HG03280 (cell line): ENCODE measurements at regions not wholly inside any gene's neighbourhood (a gene's known extent, or its start where the extent isn't known, plus 50 kb on each side); places are given as distances from the start of the nearest gene placed in this dataset.

Experiments used
- ATAC-seq: cut with Tn5 transposase; IDR thresholded peaks from one replicate; pipeline ENCODE4 v1.9.1; 2021; ENCODE audit warnings: mild to moderate bottlenecking, moderate library complexity; ENCODE audit not compliant: unreplicated experiment

- ATAC-seq = no peak
These were observed 224.4 kb downstream of the PTPRU start for GRCh38 chr1:29460694-29461093.

DNA sequence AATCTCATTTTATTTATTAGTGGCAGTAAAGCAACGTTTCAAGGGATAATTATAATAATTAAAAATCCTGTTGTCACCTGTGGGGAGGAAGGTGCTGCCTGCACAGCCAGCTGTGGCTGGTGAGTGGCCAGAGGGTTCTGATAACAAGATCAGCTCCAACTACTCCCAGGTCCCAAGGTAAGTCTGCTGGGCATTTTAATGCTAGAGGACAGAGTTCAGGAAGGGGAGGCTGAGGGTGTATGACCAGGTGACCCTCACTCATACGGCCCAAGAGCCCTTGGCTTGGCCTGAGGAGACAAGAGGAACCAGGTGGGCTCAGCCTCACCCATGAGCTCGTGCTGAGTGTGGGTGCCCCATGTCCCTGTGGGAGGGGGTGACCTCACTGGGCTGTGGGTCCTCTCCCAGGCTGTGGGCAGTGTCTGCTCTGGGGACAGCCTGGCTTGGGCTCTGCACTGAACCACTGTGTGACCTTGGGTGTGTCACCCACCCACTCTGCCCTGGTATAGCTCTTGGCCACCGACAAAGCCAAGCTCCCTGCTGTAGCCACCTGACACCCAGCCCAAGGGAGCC lies 223.8 kb downstream of the PTPRU start:
- ATAC-seq = no peak

DNA sequence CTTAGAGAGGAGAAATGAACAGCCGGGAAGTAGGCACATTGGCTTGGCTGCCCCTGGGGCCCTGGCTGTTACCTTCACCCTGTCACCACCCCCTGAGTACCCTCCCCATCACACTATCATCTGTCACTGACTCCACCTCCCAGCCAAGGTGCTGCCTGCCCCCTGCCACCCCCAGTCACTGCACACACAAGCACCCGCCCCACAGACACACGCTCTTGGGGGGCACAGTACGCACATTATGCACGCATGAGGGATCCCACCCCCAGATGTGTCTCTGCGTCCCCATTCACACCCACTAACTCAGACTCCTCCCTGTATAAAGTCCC lies 223.3 kb downstream of the PTPRU start:
- no peak for ATAC-seq

GRCh38 chr1:29458737-29459619 lies 222.7 kb downstream of the PTPRU start:
- ATAC-seq = no peak

DNA sequence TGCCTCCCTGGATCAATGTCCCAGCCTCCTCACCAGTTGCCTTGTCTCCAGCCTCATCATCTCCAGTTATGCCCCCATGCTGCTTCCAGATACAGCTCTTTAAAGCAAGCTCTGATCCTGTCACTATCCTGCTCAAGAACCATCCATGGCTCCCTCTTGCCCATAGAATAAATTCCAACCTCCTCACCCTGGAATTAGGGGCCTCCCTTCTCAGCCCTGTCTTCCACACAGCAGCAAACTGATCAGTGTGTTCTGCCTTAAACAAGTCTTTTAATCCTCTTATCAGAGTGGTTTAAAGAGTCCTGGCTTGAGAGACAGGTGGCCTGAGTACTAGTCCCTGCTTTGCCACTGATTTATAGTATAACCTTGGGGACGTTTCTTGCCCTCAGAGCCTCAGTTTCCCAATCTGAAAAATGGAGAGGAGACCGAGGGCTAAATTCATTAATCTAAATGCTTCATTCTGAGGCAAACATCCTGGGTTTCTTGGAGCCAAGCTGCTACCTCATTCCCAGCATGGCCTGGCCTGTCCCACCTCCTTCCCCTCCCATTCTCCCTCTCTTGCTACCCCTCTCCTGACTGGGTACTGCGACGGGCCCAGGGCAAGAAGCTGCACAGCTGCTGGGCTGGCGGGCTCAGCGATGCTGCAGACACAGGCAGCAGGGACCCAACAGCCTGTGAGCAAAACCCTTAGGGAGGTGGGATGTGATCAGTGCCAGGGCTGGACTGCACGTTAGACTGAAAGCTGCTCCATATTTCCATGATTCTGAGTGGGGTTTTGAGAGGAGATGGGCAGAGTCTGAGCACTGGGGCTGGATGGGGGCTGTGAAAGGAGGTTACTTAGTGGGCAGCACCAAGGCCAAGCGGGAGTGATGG lies 221.4 kb downstream of the PTPRU start:
- no peak for ATAC-seq

DNA sequence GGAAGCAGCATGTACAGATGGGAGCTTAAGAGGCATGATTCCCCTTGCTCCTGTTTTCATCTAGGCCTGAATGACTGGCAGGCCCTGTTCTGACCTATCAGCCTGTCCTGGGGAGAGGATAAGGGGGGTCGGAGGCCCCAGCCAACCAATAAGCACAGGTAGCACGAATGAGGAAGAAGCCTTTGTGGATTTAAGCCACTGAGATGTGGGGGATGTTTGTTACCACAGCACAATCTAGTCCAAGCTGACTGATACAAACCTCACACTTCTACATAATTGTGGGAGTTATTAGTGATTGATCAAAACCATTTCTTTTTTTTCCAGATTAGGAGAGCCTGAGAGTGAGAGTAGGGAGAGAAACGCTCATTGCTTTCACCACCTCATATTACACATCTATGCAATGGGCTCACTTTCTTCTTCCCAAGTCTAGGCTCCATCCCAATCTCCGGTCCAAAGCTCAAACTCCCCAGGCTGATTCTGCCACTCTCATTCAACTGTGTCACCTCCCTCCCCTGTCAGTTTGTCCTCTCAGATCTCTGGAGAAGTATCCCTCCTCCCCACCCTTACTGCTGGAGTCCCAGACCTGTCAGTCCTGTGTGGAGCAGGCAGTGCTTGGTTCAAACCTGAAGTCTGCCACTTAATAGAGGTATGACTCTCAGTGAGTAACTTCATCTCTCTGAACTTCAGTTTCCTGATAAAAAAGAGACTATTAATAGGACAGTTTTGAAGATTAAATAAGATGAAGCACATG lies 220.5 kb downstream of the PTPRU start:
- no peak for ATAC-seq

DNA sequence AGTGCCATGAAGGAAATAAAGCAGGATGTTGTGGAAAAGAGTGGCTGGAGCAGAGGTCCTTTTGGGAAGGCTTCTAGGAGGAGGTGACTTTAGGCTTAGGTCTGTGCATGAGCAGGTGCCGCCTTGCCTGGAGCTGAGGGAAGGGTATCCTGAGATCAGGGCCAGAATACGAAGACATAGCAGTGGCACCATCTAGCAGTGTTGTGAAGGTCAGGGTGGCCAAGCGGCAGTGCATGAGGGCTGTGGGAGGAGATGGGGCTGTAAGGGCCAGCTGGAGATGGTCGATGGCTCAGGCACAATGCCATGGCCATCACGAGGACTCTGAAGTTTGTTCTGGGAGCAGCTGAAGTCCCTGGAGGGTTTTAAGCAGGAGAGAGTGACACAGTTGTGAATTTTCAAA lies 219.5 kb downstream of the PTPRU start:
- no peak for ATAC-seq

DNA sequence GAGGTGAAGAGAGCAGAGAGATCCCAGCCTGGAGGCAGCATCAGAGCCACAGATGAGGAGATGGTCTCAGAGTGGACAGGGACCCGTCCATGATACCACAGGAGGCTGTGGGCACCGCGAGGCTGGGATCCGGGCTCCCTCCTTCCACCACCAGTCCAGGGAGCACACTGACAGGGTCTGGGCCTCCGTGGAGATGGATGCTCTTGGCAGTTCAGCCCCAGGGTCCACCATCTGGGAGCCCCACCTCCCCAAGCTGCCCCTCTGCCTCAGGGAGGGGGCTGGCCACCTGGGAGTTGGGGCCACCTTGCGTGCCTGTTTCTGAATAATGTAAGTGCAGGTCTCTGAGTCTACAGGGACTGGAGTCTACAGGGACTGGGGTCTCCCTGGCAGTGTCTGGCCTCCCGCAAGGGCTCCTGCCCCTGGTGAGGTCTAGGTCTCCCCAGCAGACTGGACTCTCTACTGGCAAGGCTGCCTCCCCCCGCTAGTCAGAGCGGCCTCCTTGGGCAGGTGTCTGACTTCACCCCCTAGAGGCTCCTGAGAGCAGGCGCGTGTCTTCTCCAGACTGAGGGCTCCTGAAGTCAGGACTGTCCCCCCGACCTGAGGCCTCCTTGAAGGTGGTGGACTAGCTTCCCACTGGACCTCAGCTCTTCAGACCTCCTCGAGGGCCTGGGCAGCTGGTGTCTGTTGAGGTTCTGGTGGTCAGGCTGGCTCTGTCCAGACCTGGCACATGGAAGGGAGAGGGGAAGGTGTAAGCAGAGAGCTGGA lies 218.5 kb downstream of the PTPRU start:
- ATAC-seq = no peak

GRCh38 chr1:29453502-29454240 lies 217.3 kb downstream of the PTPRU start:
- no peak for ATAC-seq

DNA sequence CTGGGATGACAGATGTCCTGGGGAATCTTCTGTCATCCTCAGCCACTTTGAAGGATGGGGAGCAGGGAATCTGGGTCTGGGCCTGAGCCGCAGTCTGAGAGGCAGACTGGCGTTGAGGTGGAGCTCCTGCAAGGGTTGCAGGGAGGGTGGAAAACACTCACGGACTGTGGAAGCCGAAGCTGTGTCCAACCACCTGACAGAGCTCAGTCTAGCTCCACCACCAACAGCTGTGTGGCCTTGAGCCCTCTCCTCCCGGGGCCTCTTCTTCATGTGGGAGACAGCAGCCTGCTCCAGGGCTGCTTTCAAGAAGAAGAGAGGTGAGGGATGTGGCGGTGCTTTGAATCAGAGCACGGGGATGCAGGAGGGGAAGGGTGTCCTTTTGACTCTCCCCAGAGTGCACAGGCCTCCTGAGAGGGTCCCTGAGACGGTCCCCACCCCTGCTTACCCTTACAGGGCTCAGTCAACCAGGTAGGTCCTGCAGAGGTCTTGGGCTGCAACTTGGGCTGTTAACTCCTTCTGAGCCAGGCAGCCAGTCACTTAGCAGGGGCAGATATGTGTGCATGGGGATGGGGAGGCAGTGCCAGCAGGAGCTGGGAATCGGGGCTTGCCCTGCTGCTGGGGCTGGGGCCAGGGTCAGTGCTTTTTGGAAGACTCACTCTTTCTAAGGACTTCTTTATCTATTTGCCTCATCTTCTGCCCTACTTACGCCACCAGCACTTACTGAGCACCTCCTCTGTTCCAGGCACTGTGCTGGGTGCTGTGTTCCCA lies 216.3 kb downstream of the PTPRU start:
- no peak for ATAC-seq

- ATAC-seq = no peak
These were observed 215.1 kb downstream of the PTPRU start for GRCh38 chr1:29451368-29451892.

GRCh38 chr1:29450591-29450990 lies 214.3 kb downstream of the PTPRU start:
- ATAC-seq = no peak

- ATAC-seq = no peak
These were observed 212.3 kb downstream of the PTPRU start for GRCh38 chr1:29448456-29449235.

DNA sequence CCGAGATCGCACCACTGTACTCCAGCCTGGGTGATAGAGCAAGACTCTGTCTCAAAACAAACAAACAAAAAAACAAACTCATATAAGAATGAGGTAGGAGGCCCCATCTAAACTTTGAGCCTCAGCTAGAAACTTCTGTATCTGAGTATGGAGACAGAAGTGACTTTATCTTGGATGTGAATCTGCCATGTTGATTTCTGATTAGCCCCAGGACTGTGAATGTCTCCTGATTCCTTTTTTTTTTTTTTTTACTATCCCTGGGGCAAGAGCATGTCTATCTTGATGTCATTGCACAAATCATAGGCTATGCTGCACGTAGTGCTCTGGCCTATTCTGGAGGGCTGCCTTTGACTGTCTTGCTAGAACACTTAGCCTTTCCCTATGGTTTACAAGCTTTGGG lies 211.0 kb downstream of the PTPRU start:
- no peak for ATAC-seq

DNA sequence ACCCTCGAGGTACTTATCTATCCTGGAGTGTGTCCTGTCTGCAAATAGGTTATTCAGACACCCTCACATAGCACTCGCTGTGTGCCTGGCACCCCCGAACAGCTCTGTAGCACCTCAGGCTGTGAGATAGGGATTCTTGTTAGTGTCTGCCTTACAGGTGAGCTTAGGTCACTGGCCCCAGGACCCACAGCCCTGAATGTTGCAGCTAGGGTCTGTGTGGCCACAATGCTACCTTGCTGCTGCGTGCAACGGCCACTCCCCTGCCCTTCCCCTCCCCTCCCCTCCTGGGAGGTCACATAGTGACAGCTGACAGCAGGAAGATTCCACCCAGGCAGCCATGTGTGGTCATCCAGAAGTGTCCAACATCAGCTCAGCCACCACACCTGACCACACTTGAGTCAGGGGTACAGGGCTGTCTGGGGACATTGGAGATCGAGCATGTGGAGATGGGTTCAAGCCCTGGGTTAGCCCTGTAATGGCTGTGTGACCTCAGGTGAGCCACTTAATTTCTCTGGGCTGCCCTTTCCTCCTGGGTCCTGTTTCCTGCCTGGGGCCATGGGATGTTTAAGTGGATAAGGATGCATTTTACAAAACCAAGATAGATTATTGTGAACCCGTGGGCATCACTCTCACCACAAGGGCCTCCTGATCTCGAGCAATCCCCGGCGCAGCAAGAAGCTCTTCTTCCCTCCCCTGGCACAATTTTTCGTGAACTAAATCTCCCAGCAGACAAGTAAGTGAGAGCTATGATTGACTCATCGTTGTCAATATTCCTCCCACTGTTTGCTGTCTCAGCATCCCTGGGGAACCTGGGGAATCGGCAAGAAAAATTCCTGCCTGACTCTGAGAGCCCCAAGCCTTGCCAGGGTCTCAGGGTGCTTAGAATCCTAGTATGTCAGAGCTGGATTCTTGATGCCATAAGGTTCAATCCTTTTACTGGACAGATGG lies 208.7 kb downstream of the PTPRU start:
- ATAC-seq = no peak

- no peak for ATAC-seq
These were observed 207.9 kb downstream of the PTPRU start for GRCh38 chr1:29444081-29444715.
